ENCODE measurements at regions not wholly inside any gene's neighbourhood (a gene's known extent, or its start where the extent isn't known, plus 50 kb on each side); places are given as distances from the start of the nearest gene placed in this dataset.

DNA sequence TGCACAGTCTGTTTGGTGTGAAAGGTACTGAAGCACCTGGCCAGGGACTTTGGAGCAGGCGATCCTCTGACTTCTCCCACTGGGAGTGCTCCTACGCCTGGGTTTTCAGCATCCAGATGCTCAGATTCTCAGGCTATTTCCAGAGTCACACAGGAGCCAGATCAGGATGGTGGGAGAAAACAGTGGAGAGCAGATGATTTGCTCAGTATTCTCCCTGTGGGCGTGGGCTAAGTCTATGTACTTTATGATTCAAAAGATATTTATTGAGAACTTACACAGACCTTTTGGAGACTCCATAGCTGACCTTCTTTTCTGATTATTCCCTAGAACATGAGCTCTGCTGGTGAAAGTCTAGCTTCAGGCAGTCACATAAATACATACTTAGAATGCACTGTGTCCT is 134.6 kb downstream of the TENT5C start:
- no peak for TF ChIP-seq EZH2phosphoT487 (IDR thresholded peaks at IDR 0.05; ENCODE audit: low read depth)
- TF ChIP-seq, protein P1, sequence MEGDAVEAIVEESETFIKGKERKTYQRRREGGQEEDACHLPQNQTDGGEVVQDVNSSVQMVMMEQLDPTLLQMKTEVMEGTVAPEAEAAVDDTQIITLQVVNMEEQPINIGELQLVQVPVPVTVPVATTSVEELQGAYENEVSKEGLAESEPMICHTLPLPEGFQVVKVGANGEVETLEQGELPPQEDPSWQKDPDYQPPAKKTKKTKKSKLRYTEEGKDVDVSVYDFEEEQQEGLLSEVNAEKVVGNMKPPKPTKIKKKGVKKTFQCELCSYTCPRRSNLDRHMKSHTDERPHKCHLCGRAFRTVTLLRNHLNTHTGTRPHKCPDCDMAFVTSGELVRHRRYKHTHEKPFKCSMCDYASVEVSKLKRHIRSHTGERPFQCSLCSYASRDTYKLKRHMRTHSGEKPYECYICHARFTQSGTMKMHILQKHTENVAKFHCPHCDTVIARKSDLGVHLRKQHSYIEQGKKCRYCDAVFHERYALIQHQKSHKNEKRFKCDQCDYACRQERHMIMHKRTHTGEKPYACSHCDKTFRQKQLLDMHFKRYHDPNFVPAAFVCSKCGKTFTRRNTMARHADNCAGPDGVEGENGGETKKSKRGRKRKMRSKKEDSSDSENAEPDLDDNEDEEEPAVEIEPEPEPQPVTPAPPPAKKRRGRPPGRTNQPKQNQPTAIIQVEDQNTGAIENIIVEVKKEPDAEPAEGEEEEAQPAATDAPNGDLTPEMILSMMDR (IDR thresholded peaks at IDR 0.05; ENCODE audit: low read depth, low read length): no peak

Data from OCI-LY3 (cell line).